HepG2 (cell line): ENCODE measurements at regions not wholly inside any gene's neighbourhood (a gene's known extent, or its start where the extent isn't known, plus 50 kb on each side); places are given as distances from the start of the nearest gene placed in this dataset.

Experiments used
- ATAC-seq: fragments of 200-7000 bp; cut with Tn5 transposase; 3 replicates; pipeline ENCODE4 v1.9.1; 2020; ENCODE audit warnings: mild to moderate bottlenecking, moderate library complexity
- BruUV-seq: library from RNA; stranded (reverse); fragments of 400-500 nt; replicated peaks from 2 replicates; lab custom pipeline; 2021; lab: Mats Ljungman, UMichigan
- CTCF ChIA-PET: fragments of 300-600 bp; formaldehyde crosslinking; extraction: SDS; loops from one replicate; lab custom pipeline; 2021; ENCODE audit warnings: low total read pairs, inconsistent platforms, low intra/inter-chr PET ratio; lab: Yijun Ruan, JAX
- POLR2A ChIA-PET: fragments of 350-600 bp; sonication (Branson Sonifier 250); formaldehyde crosslinking; loops from one replicate; lab custom pipeline; 2020; ENCODE audit warnings: antibody characterized with exemption, inconsistent platforms; lab: Yijun Ruan, JAX
- DNase-seq: peaks from one replicate; pipeline ENCODE4 v3.0.0-alpha.2; 2015; ENCODE audit warnings: low spot score
- FAIRE-seq: peaks from 3 replicates; lab custom pipeline; 2011; peaks lifted over from hg19 to GRCh38; lab: Jason Lieb, UNC
- H2AFZ ChIP-seq: one replicate; pipeline ENCODE4 v1.6.1; 2011; ENCODE audit warnings: low read length, inconsistent platforms
- H3K27ac ChIP-seq: fragments of 300-600 bp; 3 replicates; pipeline ENCODE4 v1.8.0; 2011; ENCODE audit warnings: mixed run types, mild to moderate bottlenecking, mixed read lengths, low read length, inconsistent platforms; ENCODE audit not compliant: insufficient read depth; ENCODE audit errors: extremely low read length
- H3K27me3 ChIP-seq, 2 experiments: fragments of 200-600 bp in 1 of 2; 2 replicates in 1 of 2; 3 replicates in 1 of 2; pipeline versions ENCODE4 v1.6.0 to v1.8.0; 2011; ENCODE audit warnings: low read length in 2 of 2, mild to moderate bottlenecking in 2 of 2, moderate library complexity in 2 of 2, inconsistent platforms in 1 of 2; ENCODE audit not compliant: insufficient read depth in 2 of 2, control insufficient read depth in 1 of 2
- H3K36me3 ChIP-seq, 2 experiments: fragments of 200-600 bp in 1 of 2; replicated peaks in 1 of 2; 2 replicates in 1 of 2; 3 replicates in 1 of 2; pipeline versions ENCODE4 v1.5.1 to v1.8.0; 2011; ENCODE audit warnings: low read length in 2 of 2, inconsistent platforms in 1 of 2; ENCODE audit not compliant: insufficient read depth in 2 of 2, control insufficient read depth in 1 of 2
- H3K4me1 ChIP-seq: 2 replicates; pipeline ENCODE4 v1.5.1; 2012; ENCODE audit warnings: low read length, inconsistent platforms; ENCODE audit not compliant: insufficient read depth
- H3K4me2 ChIP-seq: 2 replicates; pipeline ENCODE4 v1.6.0; 2011; ENCODE audit warnings: low read depth, low read length, inconsistent platforms
- H3K4me3 ChIP-seq, 3 experiments: fragments of 200-600 bp in 1 of 3; sonication (generic), shearing (Covaris generic) in 1 of 3; replicated peaks in 1 of 3; 2 replicates each; pipeline ENCODE4 v1.5.1; 2011 to 2016; ENCODE audit warnings: low read length in 3 of 3, inconsistent platforms in 2 of 3, low read depth in 2 of 3, mild to moderate bottlenecking in 2 of 3, control low read depth in 1 of 3, mixed read lengths in 1 of 3; ENCODE audit not compliant: insufficient read depth in 1 of 3
- H3K79me2 ChIP-seq: one replicate; pipeline ENCODE4 v1.6.1; 2011; ENCODE audit warnings: low read length, inconsistent platforms; ENCODE audit not compliant: insufficient read depth
- H3K9ac ChIP-seq: 2 replicates; pipeline ENCODE4 v1.6.0; 2011; ENCODE audit warnings: mild to moderate bottlenecking, low read depth, low read length, inconsistent platforms; ENCODE audit not compliant: insufficient read depth
- H3K9me3 ChIP-seq: 2 replicates; pipeline ENCODE4 v1.5.1; 2012; ENCODE audit warnings: mild to moderate bottlenecking, low read length
- H4K20me1 ChIP-seq: 2 replicates; pipeline ENCODE4 v1.6.0; 2011; ENCODE audit warnings: inconsistent platforms, mild to moderate bottlenecking, low read length, moderate library complexity; ENCODE audit not compliant: insufficient read depth
- ATM ChIP-seq: fragments of 450-650 bp; IDR thresholded peaks from 2 replicates; pipeline ENCODE4 v1.7.1; 2017; ENCODE audit warnings: mild to moderate bottlenecking, borderline replicate concordance
- MAFK ChIP-seq, 2 experiments: IDR thresholded peaks in 1 of 2; conservative IDR thresholded peaks in 1 of 2; 2 replicates each; pipeline ENCODE4 v1.6.1; 2011; ENCODE audit warnings: improper control_type of control experiment in 2 of 2, low read length in 2 of 2
- ZNF616 ChIP-seq: sonication (generic); formaldehyde crosslinking; IDR thresholded peaks from 2 replicates; pipeline ENCODE4 v1.5.0; 2020; ENCODE audit warnings: low read depth, mild to moderate bottlenecking, missing genetic modification reagents
- WGBS: methylation state at CpG from one replicate; pipeline ENCODE4 v1.1.6; 2017; ENCODE audit warnings: low lambda C conversion rate; 5-methylcytosine and 5-hydroxymethylcytosine counted together
- in situ Hi-C: cut with HindIII; loops from 2 replicates; pipeline ENCODE4 v1.10.0; 2017; ENCODE audit warnings: low pct_unique_long_range_greater_than_20kb; ENCODE audit not compliant: extremely low pct_ligation_motif_present
- intact Hi-C: fragments of 100-400 bp; cut with micrococcal nuclease; formaldehyde crosslinking; loops from one replicate; pipeline ENCODE4 v1.10.0; 2022; ENCODE audit not compliant: unreplicated experiment

GRCh38 chr11:90930252-90930651, 707.4 kb upstream of the CHORDC1 start:
- intact Hi-C loops (no loop called here), in situ Hi-C loops (no loop called here)
- H3K79me2 ChIP-seq, result no peaks in the 10 kb centered on the region
- ATAC-seq (no peak), FAIRE-seq (no peak), DNase-seq (no peak)
- H4K20me1 ChIP-seq, result no peaks in the 10 kb centered on the region
- no TSS peak for BruUV-seq
- ChIA-PET POLR2A (no interaction called here), CTCF (no interaction called here)
- no peak overlapping the region for H3K27ac ChIP-seq
- H3K4me1 ChIP-seq, result no peaks in the 10 kb centered on the region
- no peak for TF ChIP-seq ZNF616 (CRISPR knock-in tag)
- no peak overlapping the region for H3K4me3 ChIP-seq
- H3K9me3 ChIP-seq, result no peaks in the 10 kb centered on the region
- no peak overlapping the region for H2AFZ ChIP-seq
- 9% methylated on average over 1 of the region's 1 CpG for WGBS
- H3K4me2 ChIP-seq, result no peak overlapping the region
- no peaks in the 10 kb centered on the region for H3K27me3 ChIP-seq
- no peak overlapping the region for H3K9ac ChIP-seq
- no peaks in the 10 kb centered on the region for H3K36me3 ChIP-seq

- CTCF ChIA-PET, result no interaction called here
- no peaks in the 10 kb centered on the region for H4K20me1 ChIP-seq
- no TSS peak for BruUV-seq
- H3K79me2 ChIP-seq, result no peaks in the 10 kb centered on the region
- no peak overlapping the region for H3K4me3 ChIP-seq
- H3K4me2 ChIP-seq, result no peak overlapping the region
- H3K27ac ChIP-seq, result no peak overlapping the region
- H3K9ac ChIP-seq, result no peak overlapping the region
- no peaks in the 10 kb centered on the region for H3K27me3 ChIP-seq
- no peaks in the 10 kb centered on the region for H3K4me1 ChIP-seq
- no peaks in the 10 kb centered on the region for H3K9me3 ChIP-seq
- POLR2A ChIA-PET, result no interaction called here
- in situ Hi-C loops (no loop called here), intact Hi-C loops (no loop called here)
- H2AFZ ChIP-seq, result no peak overlapping the region
- H3K36me3 ChIP-seq, result no peaks in the 10 kb centered on the region
- FAIRE-seq (no peak), ATAC-seq (no peak), DNase-seq (no peak)
- peak in 1 of 2 experiments; percentile 46; a peak in 2 of 4 replicates for TF ChIP-seq MAFK (conservative IDR thresholded peaks at IDR 0.05 in 1 of 2, IDR thresholded peaks at IDR 0.05 in 1 of 2; ENCODE audit: low read length in 2 of 2)
- TF ChIP-seq ATM, result no peak
- WGBS, result 21% methylated on average over 2 of the region's 2 CpGs
Observed at GRCh38 chr11:90919332-90919731, 696.5 kb upstream of the CHORDC1 start.
